CD14-positive monocyte (primary cell): ENCODE measurements at regions not wholly inside any gene's neighbourhood (a gene's known extent, or its start where the extent isn't known, plus 50 kb on each side); places are given as distances from the start of the nearest gene placed in this dataset.

Experiments used
- DNase-seq, 3 donors: peaks; one replicate each; pipeline ENCODE4 v3.0.0-alpha.2; 2011 to 2022
- H2AFZ ChIP-seq: 2 replicates; pipeline ENCODE4 v1.6.0; 2012; ENCODE audit warnings: mild to moderate bottlenecking, low read depth, low read length, inconsistent platforms; ENCODE audit not compliant: insufficient read depth, poor library complexity, severe bottlenecking
- H3K27ac ChIP-seq, 2 donors: 1 replicate in 1 of 2; 2 replicates in 1 of 2; pipeline ENCODE4 v1.5.1; 2012 to 2013; ENCODE audit warnings: low read length in 2 of 2, control low read depth in 1 of 2, inconsistent platforms in 1 of 2, low read depth in 1 of 2, mild to moderate bottlenecking in 1 of 2
- H3K27me3 ChIP-seq, 2 donors: one replicate each; pipeline versions ENCODE4 v1.6.0 to v1.6.1; 2011 to 2013; ENCODE audit warnings: low read length in 2 of 2; ENCODE audit not compliant: control insufficient read depth in 2 of 2, insufficient read depth in 2 of 2
- H3K36me3 ChIP-seq, 2 donors: replicated peaks in 1 of 2; 1 replicate in 1 of 2; 2 replicates in 1 of 2; pipeline versions ENCODE4 v1.5.1 to v1.6.1; 2012 to 2013; ENCODE audit warnings: low read length in 2 of 2, control low read depth in 1 of 2, inconsistent platforms in 1 of 2, mild to moderate bottlenecking in 1 of 2; ENCODE audit not compliant: insufficient read depth in 2 of 2, control insufficient read depth in 1 of 2
- H3K4me1 ChIP-seq, 2 donors: 1 replicate in 1 of 2; 2 replicates in 1 of 2; pipeline versions ENCODE4 v1.5.1 to v1.6.1; 2012 to 2013; ENCODE audit warnings: low read length in 2 of 2, control low read depth in 1 of 2, inconsistent platforms in 1 of 2, mild to moderate bottlenecking in 1 of 2, moderate library complexity in 1 of 2; ENCODE audit not compliant: insufficient read depth in 2 of 2, control insufficient read depth in 1 of 2
- H3K4me2 ChIP-seq: replicated peaks from 2 replicates; pipeline ENCODE3; 2012; ENCODE audit warnings: low read length, moderate library complexity, mild to moderate bottlenecking; ENCODE audit not compliant: poor library complexity, severe bottlenecking; ENCODE audit errors: extremely low read depth
- H3K4me3 ChIP-seq, 3 experiments: fragments of 200-600 bp in 1 of 3; sonication (generic) in 1 of 3; replicated peaks in 1 of 3; 1 replicate in 2 of 3; 2 replicates in 1 of 3; pipeline ENCODE4 v1.5.1; 2011 to 2013; ENCODE audit warnings: low read length in 3 of 3, mild to moderate bottlenecking in 3 of 3, control low read depth in 2 of 3, low read depth in 2 of 3, inconsistent platforms in 1 of 3, moderate library complexity in 1 of 3
- H3K79me2 ChIP-seq: 2 replicates; pipeline ENCODE4 v1.6.0; 2012; ENCODE audit warnings: mild to moderate bottlenecking, control low read depth, inconsistent platforms, low read length, moderate library complexity; ENCODE audit not compliant: insufficient read depth
- H3K9ac ChIP-seq: 2 replicates; pipeline ENCODE4 v1.6.0; 2017; ENCODE audit warnings: low read length, mild to moderate bottlenecking; ENCODE audit not compliant: insufficient read depth, poor library complexity, severe bottlenecking
- H3K9me3 ChIP-seq, 2 donors: replicated peaks in 1 of 2; 1 replicate in 1 of 2; 2 replicates in 1 of 2; pipeline versions ENCODE4 v1.5.1 to v1.6.1; 2012 to 2013; ENCODE audit warnings: low read length in 2 of 2, control low read depth in 1 of 2; ENCODE audit not compliant: control insufficient read depth in 1 of 2, insufficient read depth in 1 of 2
- H4K20me1 ChIP-seq: 2 replicates; pipeline ENCODE4 v1.6.0; 2012; ENCODE audit warnings: mild to moderate bottlenecking, low read length, control low read depth, moderate library complexity; ENCODE audit not compliant: insufficient read depth
- H3K27ac Mint-ChIP-seq, 7 donors: one replicate each; pipeline ENCODE4 v1.8.0; 2020; ENCODE audit warnings: mild to moderate bottlenecking in 7 of 7, mixed read lengths in 7 of 7, moderate library complexity in 6 of 7, inconsistent platforms in 2 of 7
- H3K27me3 Mint-ChIP-seq, 3 donors: one replicate each; pipeline ENCODE4 v1.8.0; 2021 to 2022; ENCODE audit warnings: low read depth in 3 of 3, mild to moderate bottlenecking in 3 of 3, mixed read lengths in 3 of 3, moderate library complexity in 3 of 3, inconsistent platforms in 1 of 3
- H3K36me3 Mint-ChIP-seq, 2 donors: one replicate each; pipeline ENCODE4 v1.8.0; 2020; ENCODE audit warnings: mixed read lengths in 2 of 2, inconsistent platforms in 1 of 2, mild to moderate bottlenecking in 1 of 2
- H3K4me1 Mint-ChIP-seq: one replicate; pipeline ENCODE4 v1.8.0; 2020; ENCODE audit warnings: mild to moderate bottlenecking, mixed read lengths
- H3K4me3 Mint-ChIP-seq, 2 donors: one replicate each; pipeline ENCODE4 v1.8.0; 2020; ENCODE audit warnings: mild to moderate bottlenecking in 2 of 2, mixed read lengths in 2 of 2, moderate library complexity in 1 of 2
- H3K9me3 Mint-ChIP-seq, 7 donors: one replicate each; pipeline ENCODE4 v1.8.0; 2020 to 2022; ENCODE audit warnings: mixed read lengths in 7 of 7, mild to moderate bottlenecking in 6 of 7, moderate library complexity in 6 of 7, inconsistent platforms in 2 of 7
- CTCF ChIP-seq: fragments of 200-600 bp; IDR thresholded peaks from one replicate; pipeline ENCODE4 v1.8.0; 2022; ENCODE audit warnings: antibody characterized with exemption, mild to moderate bottlenecking
- WGBS: methylation state at CpG from one replicate; pipeline ENCODE4 v1.1.5; 2013; ENCODE audit warnings: missing lambda C conversion rate; ENCODE audit not compliant: insufficient coverage; 5-methylcytosine and 5-hydroxymethylcytosine counted together
- intact Hi-C, 2 donors: fragments of 100-400 bp; cut with micrococcal nuclease; formaldehyde crosslinking; loops; one replicate each; pipeline versions ENCODE4 v1.15.0 to v1.15.1; 2023

- no peaks in the 10 kb centered on the region for H3K27me3 Mint-ChIP-seq
Observed at GRCh38 chr3:51618496-51618895, 52.6 kb upstream of the TEX264 start.

GRCh38 chr3:51619983-51620382 is 51.1 kb upstream of the TEX264 start:
- no peak for DNase-seq
- Mint-ChIP-seq H3K36me3 (peaks cover 5 to 11% of the 10 kb centered on the region in 2 donors), H3K4me1 (peaks cover 34% of the 10 kb centered on the region), H3K27ac (peak overlapping the region in 1 of 7 donors; percentile 8), H3K4me3 (no peak overlapping the region), H3K9me3 (no peaks in the 10 kb centered on the region), H3K27me3 (no peaks in the 10 kb centered on the region)
- Histone ChIP-seq H4K20me1 (peaks cover 23% of the 10 kb centered on the region), H3K79me2 (peaks cover 16% of the 10 kb centered on the region), H3K9me3 (no peaks in the 10 kb centered on the region), H3K27me3 (no peaks in the 10 kb centered on the region), H3K4me1 (peaks cover 21 to 22% of the 10 kb centered on the region in 2 donors), H2AFZ (no peak overlapping the region), H3K4me2 (no peak overlapping the region), H3K27ac (no peak overlapping the region), H3K9ac (no peak overlapping the region), H3K36me3 (no peaks in the 10 kb centered on the region), H3K4me3 (no peak overlapping the region)
- intact Hi-C loops = no loop called here
- 100% methylated on average over 2 of the region's 4 CpGs for WGBS
- no peak for TF ChIP-seq CTCF

More at GRCh38 chr3:51618496-51618895, 52.6 kb upstream of the TEX264 start:
- intact Hi-C loops = no loop called here
- Histone ChIP-seq H3K36me3 (no peaks in the 10 kb centered on the region), H3K4me3 (no peak overlapping the region), H2AFZ (no peak overlapping the region), H3K27me3 (no peaks in the 10 kb centered on the region), H3K4me2 (no peak overlapping the region), H4K20me1 (peaks cover 22% of the 10 kb centered on the region), H3K79me2 (peaks cover 25% of the 10 kb centered on the region), H3K9me3 (no peaks in the 10 kb centered on the region), H3K4me1 (peaks cover 21 to 22% of the 10 kb centered on the region in 2 donors), H3K9ac (no peak overlapping the region), H3K27ac (no peak overlapping the region)
- Mint-ChIP-seq H3K4me1 (peaks cover 29% of the 10 kb centered on the region), H3K4me3 (no peak overlapping the region), H3K27ac (no peak overlapping the region), H3K36me3 (peaks cover 9 to 12% of the 10 kb centered on the region in 2 donors), H3K9me3 (no peaks in the 10 kb centered on the region)
- 96% methylated on average over 3 of the region's 3 CpGs for WGBS
- no peak for TF ChIP-seq CTCF
- DNase-seq = no peak
